OCI-LY3 (cell line): ENCODE measurements at regions not wholly inside any gene's neighbourhood (a gene's known extent, or its start where the extent isn't known, plus 50 kb on each side); places are given as distances from the start of the nearest gene placed in this dataset.

Experiments
- H2AFZ ChIP-seq: fragments of 200-600, 300-600 bp; shearing (Covaris generic); 2 replicates; pipeline ENCODE4 v1.6.0; 2014; ENCODE audit warnings: antibody characterized with exemption, low read depth, low read length
- H3K27ac ChIP-seq: fragments of 200-600, 300-600 bp; sonication (generic); 2 replicates; pipeline ENCODE4 v1.5.1; 2014; ENCODE audit warnings: mild to moderate bottlenecking, low read length, moderate library complexity, mixed read lengths
- H3K27me3 ChIP-seq: fragments of 200-600, 300-600 bp; sonication (generic); 2 replicates; pipeline ENCODE4 v1.6.1; 2014; ENCODE audit warnings: low read depth, low read length, mixed read lengths
- H3K36me3 ChIP-seq: fragments of 200-600, 300-600 bp; sonication (generic); replicated peaks from 2 replicates; pipeline ENCODE3; 2014; ENCODE audit warnings: low read depth, low read length, mixed read lengths
- H3K4me1 ChIP-seq: fragments of 300-600, 200-600 bp; sonication (generic); 2 replicates; pipeline ENCODE4 v1.6.1; 2014; ENCODE audit warnings: low read length, mixed read lengths
- H3K4me2 ChIP-seq: fragments of 200-600, 300-600 bp; sonication (generic); 2 replicates; pipeline ENCODE4 v1.6.1; 2014; ENCODE audit warnings: low read length, mixed read lengths
- H3K4me3 ChIP-seq: fragments of 300-600, 200-600 bp; sonication (generic); 2 replicates; pipeline ENCODE4 v1.5.1; 2014; ENCODE audit warnings: antibody characterized with exemption, mild to moderate bottlenecking, low read length, moderate library complexity
- H3K79me2 ChIP-seq: fragments of 300-600, 200-600 bp; shearing (Covaris generic); 2 replicates; pipeline ENCODE4 v1.6.1; 2014; ENCODE audit warnings: mild to moderate bottlenecking, low read length, mixed read lengths
- H3K9ac ChIP-seq: fragments of 300-600, 200-600 bp; shearing (Covaris generic); 2 replicates; pipeline ENCODE4 v1.6.0; 2014; ENCODE audit warnings: mild to moderate bottlenecking, low read length, moderate library complexity
- H3K9me3 ChIP-seq: fragments of 200-600, 300-600 bp; shearing (Covaris generic); 2 replicates; pipeline ENCODE4 v1.6.1; 2014; ENCODE audit warnings: low read length, mixed read lengths; ENCODE audit not compliant: insufficient read depth
- H4K20me1 ChIP-seq: fragments of 200-600, 300-600 bp; sonication (generic); 2 replicates; pipeline ENCODE4 v1.6.1; 2016; ENCODE audit warnings: low read length, mixed read lengths; ENCODE audit not compliant: insufficient read depth
- CTCF ChIP-seq: fragments of 200-600, 300-600 bp; sonication (generic); IDR thresholded peaks from 2 replicates; pipeline ENCODE4 v1.5.1; 2014; ENCODE audit warnings: antibody characterized with exemption, low read length, low read depth
- EZH2phosphoT487 ChIP-seq: fragments of 200-600 bp; shearing (Covaris generic); IDR thresholded peaks from 2 replicates; pipeline ENCODE4 v1.6.1; 2018; ENCODE audit warnings: antibody characterized with exemption, mixed run types, low read depth

GRCh38 chr13:58238972-58239773, 607.6 kb downstream of the PCDH17 start:
- Histone ChIP-seq H3K4me3 (no peak overlapping the region), H3K9me3 (no peaks in the 10 kb centered on the region), H3K27me3 (no peaks in the 10 kb centered on the region), H2AFZ (no peak overlapping the region), H3K4me2 (no peak overlapping the region), H3K27ac (no peak overlapping the region), H4K20me1 (no peaks in the 10 kb centered on the region), H3K79me2 (no peaks in the 10 kb centered on the region), H3K36me3 (no peaks in the 10 kb centered on the region), H3K9ac (no peak overlapping the region), H3K4me1 (no peaks in the 10 kb centered on the region)
- TF ChIP-seq EZH2phosphoT487: no peak
- no peak for TF ChIP-seq CTCF

- Histone ChIP-seq H3K4me3 (no peak overlapping the region), H3K4me2 (no peak overlapping the region), H3K36me3 (no peaks in the 10 kb centered on the region), H3K79me2 (no peaks in the 10 kb centered on the region), H3K9ac (no peak overlapping the region), H4K20me1 (no peaks in the 10 kb centered on the region), H3K27me3 (no peaks in the 10 kb centered on the region), H3K9me3 (no peaks in the 10 kb centered on the region), H2AFZ (no peak overlapping the region), H3K27ac (no peak overlapping the region), H3K4me1 (no peaks in the 10 kb centered on the region)
- TF ChIP-seq EZH2phosphoT487 (no peak), CTCF (no peak)
Measured at GRCh38 chr13:58239774-58240268, 608.3 kb downstream of the PCDH17 start.

- TF ChIP-seq CTCF (no peak), EZH2phosphoT487 (no peak)
- Histone ChIP-seq H3K36me3 (no peaks in the 10 kb centered on the region), H4K20me1 (no peaks in the 10 kb centered on the region), H3K4me1 (no peaks in the 10 kb centered on the region), H3K27me3 (no peaks in the 10 kb centered on the region), H3K9ac (no peak overlapping the region), H3K4me3 (no peak overlapping the region), H3K27ac (no peak overlapping the region), H3K9me3 (no peaks in the 10 kb centered on the region), H2AFZ (no peak overlapping the region), H3K79me2 (no peaks in the 10 kb centered on the region), H3K4me2 (no peak overlapping the region)
Measured at GRCh38 chr13:58247080-58247479, 615.5 kb downstream of the PCDH17 start.

- Histone ChIP-seq H3K4me2 (no peak overlapping the region), H3K27ac (no peak overlapping the region), H3K9ac (no peak overlapping the region), H4K20me1 (no peaks in the 10 kb centered on the region), H3K9me3 (no peaks in the 10 kb centered on the region), H3K36me3 (no peaks in the 10 kb centered on the region), H3K27me3 (no peaks in the 10 kb centered on the region), H2AFZ (no peak overlapping the region), H3K4me3 (no peak overlapping the region), H3K79me2 (no peaks in the 10 kb centered on the region), H3K4me1 (no peaks in the 10 kb centered on the region)
- no peak for TF ChIP-seq CTCF
- no peak for TF ChIP-seq EZH2phosphoT487
Measured at GRCh38 chr13:58254943-58255342, 623.4 kb downstream of the PCDH17 start.
